B cell (primary cell): ENCODE measurements at regions not wholly inside any gene's neighbourhood (a gene's known extent, or its start where the extent isn't known, plus 50 kb on each side); places are given as distances from the start of the nearest gene placed in this dataset.

Experiments used
- ATAC-seq: fragments of 200-7000 bp; cut with Tn5 transposase; one replicate; pipeline ENCODE4 v1.10.0; 2021; ENCODE audit warnings: low read depth, mild to moderate bottlenecking, moderate number of reproducible peaks, moderate library complexity
- CTCF ChIA-PET: fragments of 350-600 bp; sonication (Branson Sonifier 250); formaldehyde crosslinking; loops from one replicate; lab custom pipeline; 2021; ENCODE audit warnings: antibody characterized with exemption, inconsistent platforms; lab: Charles Lee
- POLR2A ChIA-PET: fragments of 350-600 bp; sonication (Branson Sonifier 250); formaldehyde crosslinking; loops from one replicate; lab custom pipeline; 2021; ENCODE audit warnings: antibody characterized with exemption; lab: Charles Lee
- DNase-seq: peaks from one replicate; pipeline ENCODE4 v3.0.0; 2013
- H2AFZ ChIP-seq: 2 replicates; pipeline ENCODE4 v1.6.1; 2012; ENCODE audit warnings: mild to moderate bottlenecking, low read depth, low read length; ENCODE audit not compliant: insufficient read depth, poor library complexity, severe bottlenecking
- H3K27ac ChIP-seq, 2 donors: 1 replicate in 1 of 2; 2 replicates in 1 of 2; pipeline ENCODE4 v1.5.1; 2012 to 2013; ENCODE audit warnings: low read length in 2 of 2, mild to moderate bottlenecking in 2 of 2, moderate library complexity in 1 of 2
- H3K27me3 ChIP-seq, 4 experiments: fragments of 200-600 bp in 1 of 4; sonication (generic) in 1 of 4; replicated peaks in 1 of 4; 1 replicate in 2 of 4; 2 replicates in 2 of 4; pipeline versions ENCODE4 v1.6.1 to v1.7.0; 2013 to 2016; ENCODE audit warnings: low read length in 3 of 4, mild to moderate bottlenecking in 2 of 4, mixed read lengths in 1 of 4, moderate library complexity in 1 of 4; ENCODE audit not compliant: insufficient read depth in 4 of 4, control insufficient read depth in 3 of 4; ENCODE audit errors: control extremely low read depth in 1 of 4
- H3K36me3 ChIP-seq, 2 experiments: replicated peaks in 1 of 2; 1 replicate in 1 of 2; 2 replicates in 1 of 2; pipeline versions ENCODE4 v1.6.1 to v1.7.1; 2013; ENCODE audit warnings: low read length in 1 of 2; ENCODE audit not compliant: insufficient read depth in 2 of 2, control insufficient read depth in 1 of 2; ENCODE audit errors: control extremely low read depth in 1 of 2, extremely low read depth in 1 of 2
- H3K4me1 ChIP-seq, 2 donors: fragments of 200-600 bp in 1 of 2; sonication (generic) in 1 of 2; 1 replicate in 1 of 2; 2 replicates in 1 of 2; pipeline versions ENCODE4 v1.5.1 to v1.6.1; 2013 to 2017; ENCODE audit warnings: low read length in 2 of 2; ENCODE audit not compliant: control insufficient read depth in 2 of 2, insufficient read depth in 2 of 2
- H3K4me2 ChIP-seq: replicated peaks from 2 replicates; pipeline ENCODE3; 2012; ENCODE audit warnings: mild to moderate bottlenecking, low read depth, low read length; ENCODE audit not compliant: poor library complexity, severe bottlenecking
- H3K4me3 ChIP-seq, 5 experiments: fragments of 200-600 bp in 1 of 5; sonication (generic) in 1 of 5; 1 replicate in 3 of 5; 2 replicates in 2 of 5; pipeline versions ENCODE4 v1.5.1 to v1.7.0; 2011 to 2016; ENCODE audit warnings: low read length in 4 of 5, mild to moderate bottlenecking in 4 of 5, low read depth in 2 of 5, control low read depth in 1 of 5, moderate library complexity in 1 of 5; ENCODE audit not compliant: insufficient read depth in 1 of 5; ENCODE audit errors: control extremely low read depth in 1 of 5, extremely low read depth in 1 of 5
- H3K79me2 ChIP-seq: fragments of 200-600 bp; sonication (generic); one replicate; pipeline ENCODE4 v1.6.0; 2016; ENCODE audit warnings: low read length; ENCODE audit not compliant: control insufficient read depth, insufficient read depth
- H3K9ac ChIP-seq: fragments of 200-600 bp; sonication (generic); 2 replicates; pipeline ENCODE4 v1.6.1; 2017; ENCODE audit warnings: mild to moderate bottlenecking, low read length, moderate library complexity
- H3K9me3 ChIP-seq, 3 donors: one replicate each; pipeline versions ENCODE4 v1.6.1 to v1.7.1; 2013; ENCODE audit warnings: low read length in 2 of 3; ENCODE audit not compliant: control insufficient read depth in 2 of 3, insufficient read depth in 1 of 3; ENCODE audit errors: control extremely low read depth in 1 of 3
- H4K20me1 ChIP-seq: 2 replicates; pipeline ENCODE4 v1.6.0; 2012; ENCODE audit warnings: mild to moderate bottlenecking, low read length; ENCODE audit not compliant: insufficient read depth, control insufficient read depth, poor library complexity, severe bottlenecking
- H3K27ac Mint-ChIP-seq: one replicate; pipeline ENCODE4 v1.8.0; 2021; ENCODE audit warnings: mixed read lengths
- H3K27me3 Mint-ChIP-seq: one replicate; pipeline ENCODE4 v1.8.0; 2021; ENCODE audit warnings: mixed read lengths
- H3K4me1 Mint-ChIP-seq: one replicate; pipeline ENCODE4 v1.8.0; 2021; ENCODE audit warnings: mixed read lengths
- H3K4me3 Mint-ChIP-seq: one replicate; pipeline ENCODE4 v1.8.0; 2021; ENCODE audit warnings: mixed read lengths
- H3K9me3 Mint-ChIP-seq: one replicate; pipeline ENCODE4 v1.8.0; 2022; ENCODE audit warnings: mixed read lengths; ENCODE audit not compliant: insufficient read depth
- EZH2 ChIP-seq: IDR thresholded peaks from 2 replicates; pipeline ENCODE4 v1.6.1; 2012; ENCODE audit warnings: borderline replicate concordance, low read depth, mild to moderate bottlenecking, moderate library complexity, low read length; ENCODE audit not compliant: insufficient read depth, poor library complexity, severe bottlenecking
- WGBS: methylation state at CpG from one replicate; pipeline ENCODE4 v1.1.5; 2013; ENCODE audit warnings: missing lambda C conversion rate; ENCODE audit not compliant: insufficient coverage; 5-methylcytosine and 5-hydroxymethylcytosine counted together
- intact Hi-C: fragments of 100-400 bp; cut with micrococcal nuclease; formaldehyde crosslinking; loops from one replicate; pipeline ENCODE4 v1.10.0; 2022
- TF ChIP-seq, protein P1 (sequence below): fragments of 200-600 bp; IDR thresholded peaks from one replicate; pipeline ENCODE4 v1.8.0; 2022; ENCODE audit warnings: antibody characterized with exemption, mild to moderate bottlenecking

DNA sequence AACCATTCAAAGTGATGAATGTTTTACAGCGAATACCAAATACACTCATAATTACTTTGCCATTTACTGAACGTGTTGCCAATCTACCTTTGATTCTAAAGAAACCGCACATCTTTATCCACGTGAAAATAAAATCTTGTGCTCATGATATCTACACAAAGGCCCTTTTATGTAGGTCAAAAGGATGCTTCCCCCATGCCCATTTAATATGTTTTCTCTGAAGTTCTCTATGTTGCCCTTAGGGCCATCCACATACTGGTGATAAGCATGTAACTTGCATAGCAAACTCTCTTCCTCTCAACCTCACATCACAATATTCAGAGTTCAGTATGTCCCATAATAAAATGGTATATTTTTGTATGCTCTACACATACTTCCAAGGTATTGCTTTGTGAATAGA lies 380.0 kb upstream of the FIGN start:
- Histone ChIP-seq H3K4me2 (no peak overlapping the region), H2AFZ (no peak overlapping the region), H3K36me3 (no peaks in the 10 kb centered on the region), H3K9ac (no peak overlapping the region), H3K27ac (no peak overlapping the region), H3K4me3 (no peak overlapping the region), H3K4me1 (no peaks in the 10 kb centered on the region), H3K27me3 (no peaks in the 10 kb centered on the region), H3K9me3 (no peaks in the 10 kb centered on the region), H4K20me1 (no peaks in the 10 kb centered on the region), H3K79me2 (no peaks in the 10 kb centered on the region)
- no peaks in the 10 kb centered on the region for H3K9me3 Mint-ChIP-seq
- TF ChIP-seq, protein P1, sequence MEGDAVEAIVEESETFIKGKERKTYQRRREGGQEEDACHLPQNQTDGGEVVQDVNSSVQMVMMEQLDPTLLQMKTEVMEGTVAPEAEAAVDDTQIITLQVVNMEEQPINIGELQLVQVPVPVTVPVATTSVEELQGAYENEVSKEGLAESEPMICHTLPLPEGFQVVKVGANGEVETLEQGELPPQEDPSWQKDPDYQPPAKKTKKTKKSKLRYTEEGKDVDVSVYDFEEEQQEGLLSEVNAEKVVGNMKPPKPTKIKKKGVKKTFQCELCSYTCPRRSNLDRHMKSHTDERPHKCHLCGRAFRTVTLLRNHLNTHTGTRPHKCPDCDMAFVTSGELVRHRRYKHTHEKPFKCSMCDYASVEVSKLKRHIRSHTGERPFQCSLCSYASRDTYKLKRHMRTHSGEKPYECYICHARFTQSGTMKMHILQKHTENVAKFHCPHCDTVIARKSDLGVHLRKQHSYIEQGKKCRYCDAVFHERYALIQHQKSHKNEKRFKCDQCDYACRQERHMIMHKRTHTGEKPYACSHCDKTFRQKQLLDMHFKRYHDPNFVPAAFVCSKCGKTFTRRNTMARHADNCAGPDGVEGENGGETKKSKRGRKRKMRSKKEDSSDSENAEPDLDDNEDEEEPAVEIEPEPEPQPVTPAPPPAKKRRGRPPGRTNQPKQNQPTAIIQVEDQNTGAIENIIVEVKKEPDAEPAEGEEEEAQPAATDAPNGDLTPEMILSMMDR: no peak
- no peak for TF ChIP-seq EZH2
- H3K27me3 Mint-ChIP-seq: no peaks in the 10 kb centered on the region
- no peak for ATAC-seq
- ChIA-PET CTCF (interaction anchor here (0.9 kb wide), 1 partner anchor 8 kb away, joined by 3 read pairs; no protein-coding TSS in a partner anchor), POLR2A (no interaction called here)
- H3K27ac Mint-ChIP-seq: no peak overlapping the region
- DNase-seq: no peak
- intact Hi-C loops: no loop called here
- 88% methylated on average over 3 of the region's 4 CpGs for WGBS
- no peaks in the 10 kb centered on the region for H3K4me1 Mint-ChIP-seq
- H3K4me3 Mint-ChIP-seq: no peak overlapping the region

DNA sequence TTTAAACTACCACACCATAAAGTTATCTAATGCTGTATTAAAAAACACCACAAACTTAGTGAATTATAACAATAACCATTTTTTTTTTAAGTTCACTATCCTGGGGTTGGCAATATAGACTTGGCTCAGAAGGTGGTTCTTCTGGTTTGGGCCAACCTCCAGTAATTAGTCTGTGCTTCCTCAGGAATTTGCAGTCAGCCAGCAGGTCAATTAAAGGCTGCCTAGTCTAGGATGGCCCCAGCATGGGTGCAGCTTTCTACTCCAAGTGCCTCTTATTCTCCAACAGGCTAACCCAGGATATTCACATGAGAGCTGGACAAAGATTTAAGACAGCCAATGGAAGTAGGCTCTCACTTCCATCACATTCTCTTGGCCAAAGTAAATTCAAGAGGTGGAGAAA lies 379.1 kb upstream of the FIGN start:
- H3K79me2 ChIP-seq: no peaks in the 10 kb centered on the region
- Mint-ChIP-seq H3K9me3 (no peaks in the 10 kb centered on the region), H3K27me3 (no peaks in the 10 kb centered on the region), H3K4me1 (no peaks in the 10 kb centered on the region), H3K4me3 (no peak overlapping the region), H3K27ac (no peak overlapping the region)
- intact Hi-C loops: no loop called here
- ChIA-PET POLR2A (no interaction called here), CTCF (interaction anchor here (0.9 kb wide), 1 partner anchor 9 kb away, joined by 3 read pairs; no protein-coding TSS in a partner anchor)
- H3K27me3 ChIP-seq: no peaks in the 10 kb centered on the region
- H3K36me3 ChIP-seq: no peaks in the 10 kb centered on the region
- no peak overlapping the region for H3K4me3 ChIP-seq
- TF ChIP-seq, protein P1: no peak
- no peak for TF ChIP-seq EZH2
- no peak for ATAC-seq
- H3K9ac ChIP-seq: no peak overlapping the region
- H2AFZ ChIP-seq: no peak overlapping the region
- H4K20me1 ChIP-seq: no peaks in the 10 kb centered on the region
- H3K4me1 ChIP-seq: no peaks in the 10 kb centered on the region
- no peak overlapping the region for H3K4me2 ChIP-seq
- DNase-seq: no peak
- no peak overlapping the region for H3K27ac ChIP-seq
- no peaks in the 10 kb centered on the region for H3K9me3 ChIP-seq
